NCI-H2227 (cell line): ENCODE measurements at regions not wholly inside any gene's neighbourhood (a gene's known extent, or its start where the extent isn't known, plus 50 kb on each side); places are given as distances from the start of the nearest gene placed in this dataset.
"Not testable (repeated sequence)": the region's sequence is repeated elsewhere in the genome, so short reads cannot be mapped to it uniquely, and the experiment has no call there.

ENCODE experiments used
- DNase-seq: peaks from one replicate; lab custom pipeline; 2025; ENCODE audit not compliant: unreplicated experiment; lab: John Stamatoyannopoulos, UW

GRCh38 chr6:14885498-14885897, 360.4 kb upstream of the JARID2 start:
- DNase-seq = no peak

GRCh38 chr6:14887181-14887580, 358.7 kb upstream of the JARID2 start:
- DNase-seq = no peak

- DNase-seq = no peak
Observed at GRCh38 chr6:14887986-14888574, 357.8 kb upstream of the JARID2 start.

GRCh38 chr6:14888575-14889000, 357.3 kb upstream of the JARID2 start:
- no peak for DNase-seq

GRCh38 chr6:14889188-14889587, 356.7 kb upstream of the JARID2 start:
- DNase-seq = no peak

- DNase-seq = no peak
Observed at GRCh38 chr6:14889611-14890593, 356.0 kb upstream of the JARID2 start.

GRCh38 chr6:14891820-14892375, 354.0 kb upstream of the JARID2 start:
- not testable (repeated sequence) for DNase-seq

GRCh38 chr6:14894105-14894504, 351.8 kb upstream of the JARID2 start:
- no peak for DNase-seq

- no peak for DNase-seq
Observed at GRCh38 chr6:14896475-14896874, 349.4 kb upstream of the JARID2 start.

- DNase-seq = no peak
Observed at GRCh38 chr6:14897831-14898230, 348.0 kb upstream of the JARID2 start.

GRCh38 chr6:14899441-14899840, 346.4 kb upstream of the JARID2 start:
- DNase-seq = not testable (repeated sequence)

GRCh38 chr6:14900919-14901318, 344.9 kb upstream of the JARID2 start:
- DNase-seq = no peak

GRCh38 chr6:14903176-14904038, 342.5 kb upstream of the JARID2 start:
- no peak for DNase-seq

GRCh38 chr6:14905201-14905600, 340.7 kb upstream of the JARID2 start:
- DNase-seq = no peak

- no peak for DNase-seq
Observed at GRCh38 chr6:14906621-14907020, 339.2 kb upstream of the JARID2 start.

- DNase-seq = no peak
Observed at GRCh38 chr6:14910692-14911547, 334.9 kb upstream of the JARID2 start.

- no peak for DNase-seq
Observed at GRCh38 chr6:14912226-14912625, 333.6 kb upstream of the JARID2 start.

GRCh38 chr6:14912706-14913105, 333.2 kb upstream of the JARID2 start:
- DNase-seq = no peak

- DNase-seq = no peak
Observed at GRCh38 chr6:14913931-14914330, 331.9 kb upstream of the JARID2 start.
